GM12878 (cell line): ENCODE measurements at regions not wholly inside any gene's neighbourhood (a gene's known extent, or its start where the extent isn't known, plus 50 kb on each side); places are given as distances from the start of the nearest gene placed in this dataset.

Experiments used
- ATAC-seq: fragments of 200-7000 bp; cut with Tn5 transposase; 3 replicates; pipeline ENCODE4 v1.9.1; 2020; ENCODE audit warnings: mild to moderate bottlenecking, moderate library complexity
- BruUV-seq: library from RNA; stranded (reverse); fragments of 400-500 nt; replicated peaks from 2 replicates; lab custom pipeline; 2021; lab: Mats Ljungman, UMichigan
- CTCF ChIA-PET: fragments of 300-600 bp; sonication (Branson Sonifier 250); formaldehyde crosslinking; extraction: SDS; loops from one replicate; lab custom pipeline; 2021; ENCODE audit warnings: inconsistent platforms; lab: Yijun Ruan, JAX
- POLR2A ChIA-PET: fragments of 350-600 bp; formaldehyde crosslinking; extraction: SDS; loops from one replicate; lab custom pipeline; 2021; ENCODE audit warnings: inconsistent platforms; lab: Charles Lee
- RAD21 ChIA-PET: fragments of 300-600 bp; sonication (Branson Sonifier 250); formaldehyde crosslinking; loops from one replicate; lab custom pipeline; 2023; ENCODE audit warnings: antibody characterized with exemption; ENCODE audit not compliant: unreplicated experiment; lab: Charles Lee
- SMC1A ChIA-PET: fragments of 300-600 bp; sonication (Branson Sonifier 250); formaldehyde crosslinking; loops from one replicate; lab custom pipeline; 2023; ENCODE audit not compliant: unreplicated experiment, uncharacterized antibody; lab: Charles Lee
- DNase-seq: peaks from one replicate; pipeline ENCODE4 v3.0.0-alpha.2; 2011; ENCODE audit warnings: low read depth, low spot score
- FAIRE-seq: peaks from 3 replicates; lab custom pipeline; 2011; peaks lifted over from hg19 to GRCh38; lab: Jason Lieb, UNC
- H2AFZ ChIP-seq: 2 replicates; pipeline ENCODE4 v1.6.0; 2011; ENCODE audit warnings: low read depth, low read length, control low read depth; ENCODE audit not compliant: control insufficient read depth
- H3K27ac ChIP-seq: 2 replicates; pipeline ENCODE4 v1.5.1; 2011; ENCODE audit warnings: control low read depth; ENCODE audit not compliant: control insufficient read depth, insufficient read depth
- H3K27me3 ChIP-seq, 2 experiments: replicated peaks in 1 of 2; 2 replicates each; pipeline versions ENCODE4 v1.6.0 to v1.6.1; 2011; ENCODE audit warnings: low read length in 1 of 2; ENCODE audit not compliant: control insufficient read depth in 2 of 2, insufficient read depth in 2 of 2
- H3K36me3 ChIP-seq, 2 experiments: 2 replicates each; pipeline ENCODE4 v1.5.1; 2011; ENCODE audit warnings: low read length in 1 of 2; ENCODE audit not compliant: control insufficient read depth in 2 of 2, insufficient read depth in 2 of 2
- H3K4me1 ChIP-seq: 2 replicates; pipeline ENCODE4 v1.6.1; 2011; ENCODE audit warnings: mild to moderate bottlenecking, low read length, moderate library complexity, mixed read lengths; ENCODE audit not compliant: control insufficient read depth, insufficient read depth
- H3K4me2 ChIP-seq: 2 replicates; pipeline ENCODE4 v1.6.0; 2011; ENCODE audit warnings: control low read depth; ENCODE audit not compliant: control insufficient read depth, insufficient read depth
- H3K4me3 ChIP-seq: fragments of 200-600 bp; sonication (generic); 2 replicates; pipeline ENCODE4 v1.5.1; 2016
- H3K79me2 ChIP-seq: 2 replicates; pipeline ENCODE4 v1.6.0; 2011; ENCODE audit warnings: low read length; ENCODE audit not compliant: control insufficient read depth, insufficient read depth
- H3K9ac ChIP-seq: 2 replicates; pipeline ENCODE4 v1.8.0; 2011; ENCODE audit warnings: low read length, control low read depth, mixed read lengths; ENCODE audit not compliant: control insufficient read depth, insufficient read depth
- H3K9me3 ChIP-seq: replicated peaks from 3 replicates; pipeline ENCODE4 v1.5.1; 2011; ENCODE audit warnings: mild to moderate bottlenecking, low read length; ENCODE audit not compliant: control insufficient read depth, insufficient read depth
- H4K20me1 ChIP-seq: 2 replicates; pipeline ENCODE4 v1.6.0; 2011; ENCODE audit not compliant: control insufficient read depth, insufficient read depth
- ATF7 ChIP-seq: fragments of 450-650 bp; IDR thresholded peaks from 2 replicates; pipeline ENCODE4 v1.6.1; 2016; ENCODE audit warnings: low read depth, mild to moderate bottlenecking
- BHLHE40 ChIP-seq, 2 experiments: fragments of 450-650 bp in 1 of 2; IDR thresholded peaks; 2 replicates each; pipeline ENCODE4 v1.6.1; 2011 to 2017; ENCODE audit warnings: low read depth in 2 of 2, borderline replicate concordance in 1 of 2, improper control_type of control experiment in 1 of 2, low read length in 1 of 2, mild to moderate bottlenecking in 1 of 2
- DPF2 ChIP-seq: fragments of 450-650 bp; IDR thresholded peaks from 2 replicates; pipeline ENCODE4 v1.6.1; 2017; ENCODE audit warnings: mild to moderate bottlenecking
- HCFC1 ChIP-seq: fragments of 150-350 bp; IDR thresholded peaks from 2 replicates; pipeline ENCODE4 v1.6.1; 2014; ENCODE audit warnings: low read length
- KAT2A ChIP-seq: conservative IDR thresholded peaks from 2 replicates; pipeline ENCODE4 v1.6.1; 2011; ENCODE audit warnings: low read depth, low read length; ENCODE audit not compliant: control insufficient read depth
- LARP7 ChIP-seq: fragments of 450-650 bp; IDR thresholded peaks from 2 replicates; pipeline ENCODE4 v1.6.1; 2017; ENCODE audit warnings: mild to moderate bottlenecking
- NFXL1 ChIP-seq: fragments of 450-650 bp; IDR thresholded peaks from 2 replicates; pipeline ENCODE4 v1.6.1; 2017; ENCODE audit warnings: antibody characterized with exemption, mild to moderate bottlenecking, borderline replicate concordance
- POLR2A ChIP-seq: IDR thresholded peaks from 2 replicates; pipeline ENCODE4 v1.6.1; 2011; ENCODE audit warnings: low read depth, mild to moderate bottlenecking, low read length
- POU2F2 ChIP-seq: IDR thresholded peaks from 3 replicates; pipeline ENCODE4 v1.6.1; 2011; ENCODE audit warnings: low read depth, mild to moderate bottlenecking, low read length, borderline replicate concordance
- RB1 ChIP-seq: fragments of 450-650 bp; formaldehyde crosslinking; IDR thresholded peaks from 2 replicates; pipeline ENCODE4 v1.6.1; 2017; ENCODE audit warnings: mild to moderate bottlenecking, borderline replicate concordance
- SP1 ChIP-seq: IDR thresholded peaks from one replicate; pipeline ENCODE4 v1.6.1; 2011; ENCODE audit warnings: low read depth, low read length
- SREBF2 ChIP-seq: IDR thresholded peaks from 2 replicates; pipeline ENCODE4 v1.6.1; 2012; ENCODE audit warnings: mild to moderate bottlenecking, low read length
- ZBED1 ChIP-seq: IDR thresholded peaks from 2 replicates; pipeline ENCODE4 v1.6.1; 2016; ENCODE audit warnings: borderline replicate concordance
- WGBS: methylation state at CpG from one replicate; pipeline ENCODE4 v1.1.6; 2016; ENCODE audit warnings: low lambda C conversion rate; ENCODE audit not compliant: insufficient replicate concordance, insufficient coverage; ENCODE audit errors: missing lambda C conversion rate; 5-methylcytosine and 5-hydroxymethylcytosine counted together
- in situ Hi-C: fragments of 300-500 bp; cut with MboI; formaldehyde crosslinking; loops from 9 replicates; pipeline ENCODE4 v1.14.3; 2018; ENCODE audit warnings: mixed read lengths
- intact Hi-C: fragments of 100-400 bp; cut with micrococcal nuclease; formaldehyde crosslinking; loops from one replicate; pipeline ENCODE4 v1.14.2; 2022; ENCODE audit not compliant: unreplicated experiment
- TF ChIP-seq, protein P1 (sequence below): fragments of 450-650 bp; IDR thresholded peaks from 2 replicates; pipeline ENCODE4 v1.6.1; 2017; ENCODE audit warnings: mild to moderate bottlenecking, low read depth, inconsistent platforms; ENCODE audit not compliant: poor library complexity, severe bottlenecking
- TF ChIP-seq, protein P2 (sequence below): IDR thresholded peaks from 2 replicates; pipeline ENCODE4 v1.6.1; 2011; ENCODE audit warnings: low read depth, low read length, improper control_type of control experiment, borderline replicate concordance
- TF ChIP-seq, protein P3 (sequence below): fragments of 450-650 bp; IDR thresholded peaks from 2 replicates; pipeline ENCODE4 v1.6.1; 2014; ENCODE audit warnings: mild to moderate bottlenecking
- TF ChIP-seq, protein P4 (sequence below): fragments of 450-650 bp; IDR thresholded peaks from 2 replicates; pipeline ENCODE4 v1.6.1; 2016; ENCODE audit warnings: mild to moderate bottlenecking
- TF ChIP-seq, protein P5 (sequence below): fragments of 450-650 bp; IDR thresholded peaks from 2 replicates; pipeline ENCODE4 v1.6.1; 2017; ENCODE audit warnings: mild to moderate bottlenecking

DNA sequence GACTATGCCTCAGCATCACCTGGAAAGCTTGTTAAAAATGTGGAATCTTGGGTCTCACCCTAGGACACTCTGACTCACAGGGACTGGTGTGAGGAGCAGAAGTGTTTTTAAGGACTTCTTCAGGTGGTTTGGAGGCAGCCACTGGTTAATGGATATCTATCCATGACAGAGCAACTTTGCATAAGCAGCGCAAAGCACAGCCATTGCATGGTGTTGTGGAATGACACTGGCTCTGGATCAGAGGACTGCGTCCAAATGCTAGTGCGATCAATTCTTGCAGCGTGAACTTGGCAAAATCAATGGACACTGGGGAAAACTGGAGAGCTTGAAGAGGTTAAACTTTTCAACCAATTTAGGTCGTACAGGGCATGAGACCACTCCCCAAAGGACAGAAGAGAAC, 116.8 kb upstream of the FAM78B start:
- ATAC-seq (no peak), DNase-seq (no peak), FAIRE-seq (no peak)
- no peaks in the 10 kb centered on the region for H3K4me1 ChIP-seq
- ChIA-PET RAD21 (no interaction called here), POLR2A (no interaction called here), SMC1A (no interaction called here), CTCF (no interaction called here)
- no peaks in the 10 kb centered on the region for H3K9me3 ChIP-seq
- no peak overlapping the region for H3K27ac ChIP-seq
- in situ Hi-C loops, result no loop called here
- H3K27me3 ChIP-seq, result no peaks in the 10 kb centered on the region
- H3K9ac ChIP-seq, result no peak overlapping the region
- H4K20me1 ChIP-seq, result no peaks in the 10 kb centered on the region
- BruUV-seq, result no TSS peak
- no peaks in the 10 kb centered on the region for H3K36me3 ChIP-seq
- no peaks in the 10 kb centered on the region for H3K79me2 ChIP-seq
- no peak overlapping the region for H2AFZ ChIP-seq
- intact Hi-C loops, result no loop called here
- no peak overlapping the region for H3K4me3 ChIP-seq
- 73% methylated on average over 5 of the region's 5 CpGs for WGBS
- H3K4me2 ChIP-seq, result no peak overlapping the region
- TF ChIP-seq KAT2A (no peak), DPF2 (no peak), SP1 (no peak), NFXL1 (no peak), BHLHE40 (IDR thresholded peaks at IDR 0.05; ENCODE audit: borderline replicate concordance in 1 of 2, low read depth in 2 of 2, low read length in 1 of 2) (no peak), SREBF2 (no peak), HCFC1 (no peak), POU2F2 (no peak), LARP7 (no peak), ZBED1 (no peak), RB1 (no peak), ATF7 (no peak), POLR2A (no peak)
- TF ChIP-seq, protein P1, sequence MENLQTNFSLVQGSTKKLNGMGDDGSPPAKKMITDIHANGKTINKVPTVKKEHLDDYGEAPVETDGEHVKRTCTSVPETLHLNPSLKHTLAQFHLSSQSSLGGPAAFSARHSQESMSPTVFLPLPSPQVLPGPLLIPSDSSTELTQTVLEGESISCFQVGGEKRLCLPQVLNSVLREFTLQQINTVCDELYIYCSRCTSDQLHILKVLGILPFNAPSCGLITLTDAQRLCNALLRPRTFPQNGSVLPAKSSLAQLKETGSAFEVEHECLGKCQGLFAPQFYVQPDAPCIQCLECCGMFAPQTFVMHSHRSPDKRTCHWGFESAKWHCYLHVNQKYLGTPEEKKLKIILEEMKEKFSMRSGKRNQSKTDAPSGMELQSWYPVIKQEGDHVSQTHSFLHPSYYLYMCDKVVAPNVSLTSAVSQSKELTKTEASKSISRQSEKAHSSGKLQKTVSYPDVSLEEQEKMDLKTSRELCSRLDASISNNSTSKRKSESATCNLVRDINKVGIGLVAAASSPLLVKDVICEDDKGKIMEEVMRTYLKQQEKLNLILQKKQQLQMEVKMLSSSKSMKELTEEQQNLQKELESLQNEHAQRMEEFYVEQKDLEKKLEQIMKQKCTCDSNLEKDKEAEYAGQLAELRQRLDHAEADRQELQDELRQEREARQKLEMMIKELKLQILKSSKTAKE, result no peak
- TF ChIP-seq, protein P2, sequence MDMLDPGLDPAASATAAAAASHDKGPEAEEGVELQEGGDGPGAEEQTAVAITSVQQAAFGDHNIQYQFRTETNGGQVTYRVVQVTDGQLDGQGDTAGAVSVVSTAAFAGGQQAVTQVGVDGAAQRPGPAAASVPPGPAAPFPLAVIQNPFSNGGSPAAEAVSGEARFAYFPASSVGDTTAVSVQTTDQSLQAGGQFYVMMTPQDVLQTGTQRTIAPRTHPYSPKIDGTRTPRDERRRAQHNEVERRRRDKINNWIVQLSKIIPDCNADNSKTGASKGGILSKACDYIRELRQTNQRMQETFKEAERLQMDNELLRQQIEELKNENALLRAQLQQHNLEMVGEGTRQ, result no peak
- TF ChIP-seq, protein P3, sequence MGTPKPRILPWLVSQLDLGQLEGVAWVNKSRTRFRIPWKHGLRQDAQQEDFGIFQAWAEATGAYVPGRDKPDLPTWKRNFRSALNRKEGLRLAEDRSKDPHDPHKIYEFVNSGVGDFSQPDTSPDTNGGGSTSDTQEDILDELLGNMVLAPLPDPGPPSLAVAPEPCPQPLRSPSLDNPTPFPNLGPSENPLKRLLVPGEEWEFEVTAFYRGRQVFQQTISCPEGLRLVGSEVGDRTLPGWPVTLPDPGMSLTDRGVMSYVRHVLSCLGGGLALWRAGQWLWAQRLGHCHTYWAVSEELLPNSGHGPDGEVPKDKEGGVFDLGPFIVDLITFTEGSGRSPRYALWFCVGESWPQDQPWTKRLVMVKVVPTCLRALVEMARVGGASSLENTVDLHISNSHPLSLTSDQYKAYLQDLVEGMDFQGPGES, result no peak
- TF ChIP-seq, protein P4, sequence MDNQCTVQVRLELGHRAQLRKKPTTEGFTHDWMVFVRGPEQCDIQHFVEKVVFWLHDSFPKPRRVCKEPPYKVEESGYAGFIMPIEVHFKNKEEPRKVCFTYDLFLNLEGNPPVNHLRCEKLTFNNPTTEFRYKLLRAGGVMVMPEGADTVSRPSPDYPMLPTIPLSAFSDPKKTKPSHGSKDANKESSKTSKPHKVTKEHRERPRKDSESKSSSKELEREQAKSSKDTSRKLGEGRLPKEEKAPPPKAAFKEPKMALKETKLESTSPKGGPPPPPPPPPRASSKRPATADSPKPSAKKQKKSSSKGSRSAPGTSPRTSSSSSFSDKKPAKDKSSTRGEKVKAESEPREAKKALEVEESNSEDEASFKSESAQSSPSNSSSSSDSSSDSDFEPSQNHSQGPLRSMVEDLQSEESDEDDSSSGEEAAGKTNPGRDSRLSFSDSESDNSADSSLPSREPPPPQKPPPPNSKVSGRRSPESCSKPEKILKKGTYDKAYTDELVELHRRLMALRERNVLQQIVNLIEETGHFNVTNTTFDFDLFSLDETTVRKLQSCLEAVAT, result no peak
- TF ChIP-seq, protein P5, sequence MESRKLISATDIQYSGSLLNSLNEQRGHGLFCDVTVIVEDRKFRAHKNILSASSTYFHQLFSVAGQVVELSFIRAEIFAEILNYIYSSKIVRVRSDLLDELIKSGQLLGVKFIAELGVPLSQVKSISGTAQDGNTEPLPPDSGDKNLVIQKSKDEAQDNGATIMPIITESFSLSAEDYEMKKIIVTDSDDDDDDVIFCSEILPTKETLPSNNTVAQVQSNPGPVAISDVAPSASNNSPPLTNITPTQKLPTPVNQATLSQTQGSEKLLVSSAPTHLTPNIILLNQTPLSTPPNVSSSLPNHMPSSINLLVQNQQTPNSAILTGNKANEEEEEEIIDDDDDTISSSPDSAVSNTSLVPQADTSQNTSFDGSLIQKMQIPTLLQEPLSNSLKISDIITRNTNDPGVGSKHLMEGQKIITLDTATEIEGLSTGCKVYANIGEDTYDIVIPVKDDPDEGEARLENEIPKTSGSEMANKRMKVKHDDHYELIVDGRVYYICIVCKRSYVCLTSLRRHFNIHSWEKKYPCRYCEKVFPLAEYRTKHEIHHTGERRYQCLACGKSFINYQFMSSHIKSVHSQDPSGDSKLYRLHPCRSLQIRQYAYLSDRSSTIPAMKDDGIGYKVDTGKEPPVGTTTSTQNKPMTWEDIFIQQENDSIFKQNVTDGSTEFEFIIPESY, result no peak
